HG03060 (cell line): ENCODE measurements at regions not wholly inside any gene's neighbourhood (a gene's known extent, or its start where the extent isn't known, plus 50 kb on each side); places are given as distances from the start of the nearest gene placed in this dataset.
"Not testable (repeated sequence)": the region's sequence is repeated elsewhere in the genome, so short reads cannot be mapped to it uniquely, and the experiment has no call there.

Source experiments
- ATAC-seq: cut with Tn5 transposase; IDR thresholded peaks from one replicate; pipeline ENCODE4 v1.9.1; 2021; ENCODE audit warnings: low read depth, moderate number of reproducible peaks; ENCODE audit not compliant: unreplicated experiment

DNA sequence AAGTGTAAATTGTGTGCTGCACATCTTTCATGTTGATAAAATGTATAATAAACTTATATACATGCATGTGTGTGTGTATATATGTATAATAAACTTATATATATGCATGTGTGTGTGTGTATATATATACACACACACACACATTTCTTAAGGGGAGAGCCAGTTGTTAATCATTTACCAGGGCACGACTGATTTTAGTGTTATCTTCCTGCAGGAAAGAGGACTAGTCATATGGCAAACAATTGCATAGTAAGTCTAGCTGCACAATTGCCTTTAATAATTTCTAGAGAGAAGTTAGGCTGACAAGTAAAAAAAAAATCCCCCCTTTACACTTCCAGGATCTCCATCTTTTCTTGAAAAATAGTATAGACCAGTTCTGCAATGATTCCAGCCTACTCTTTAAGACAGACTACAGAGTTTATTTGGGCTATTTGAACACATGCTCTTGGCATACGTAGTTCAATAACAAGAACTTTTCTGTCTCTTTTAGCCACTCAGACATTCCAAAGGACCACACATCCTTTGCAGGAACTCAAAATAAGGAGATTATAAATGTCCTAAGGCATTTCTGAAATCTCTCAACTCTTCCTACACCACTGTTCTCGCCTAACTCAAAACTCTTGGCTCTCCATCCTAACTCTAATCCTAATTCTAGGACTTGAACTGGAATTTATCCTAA is 163.6 kb upstream of the SETMAR start:
- no peak for ATAC-seq

DNA sequence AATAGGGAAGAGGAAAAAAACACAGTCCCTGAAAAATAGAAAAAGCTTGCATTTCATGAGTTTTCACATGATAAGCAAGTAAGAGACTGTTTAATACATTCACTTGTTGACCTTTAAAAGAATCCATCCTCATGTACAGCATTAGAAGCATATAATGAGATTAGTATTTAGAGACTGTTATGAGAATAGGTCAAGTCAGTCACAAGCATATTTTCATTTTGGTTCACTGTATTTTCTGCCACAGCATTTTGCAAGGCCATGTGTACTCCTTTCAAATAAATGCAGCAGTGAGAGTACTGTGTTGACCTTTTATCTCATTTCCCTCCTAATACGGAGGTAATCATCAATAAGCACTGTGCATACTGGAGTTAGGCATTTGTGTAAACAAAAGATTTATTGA is 162.2 kb upstream of the SETMAR start:
- no peak for ATAC-seq

GRCh38 chr3:4147556-4148118 is 155.5 kb upstream of the SETMAR start:
- no peak for ATAC-seq

DNA sequence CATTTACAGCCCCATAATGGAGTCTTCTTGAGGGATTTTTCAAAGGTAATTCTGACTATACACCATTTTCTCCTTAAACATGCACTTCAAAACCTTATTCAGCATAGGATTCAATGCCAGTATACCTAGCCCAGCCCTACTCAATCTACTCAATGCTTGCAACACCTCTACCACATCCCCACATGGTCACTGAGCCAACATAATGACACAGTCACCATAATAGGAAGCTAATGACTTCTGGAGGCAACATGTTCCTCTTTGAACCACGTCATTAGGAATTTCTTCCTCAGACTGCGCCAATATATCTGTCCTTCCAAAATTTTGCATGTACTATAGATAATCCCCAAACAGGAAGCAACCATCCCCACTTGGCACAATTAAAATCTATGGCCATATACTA is 153.9 kb upstream of the SETMAR start:
- no peak for ATAC-seq

GRCh38 chr3:4150816-4151215 is 152.4 kb upstream of the SETMAR start:
- no peak for ATAC-seq

GRCh38 chr3:4151859-4152258 is 151.3 kb upstream of the SETMAR start:
- no peak for ATAC-seq

DNA sequence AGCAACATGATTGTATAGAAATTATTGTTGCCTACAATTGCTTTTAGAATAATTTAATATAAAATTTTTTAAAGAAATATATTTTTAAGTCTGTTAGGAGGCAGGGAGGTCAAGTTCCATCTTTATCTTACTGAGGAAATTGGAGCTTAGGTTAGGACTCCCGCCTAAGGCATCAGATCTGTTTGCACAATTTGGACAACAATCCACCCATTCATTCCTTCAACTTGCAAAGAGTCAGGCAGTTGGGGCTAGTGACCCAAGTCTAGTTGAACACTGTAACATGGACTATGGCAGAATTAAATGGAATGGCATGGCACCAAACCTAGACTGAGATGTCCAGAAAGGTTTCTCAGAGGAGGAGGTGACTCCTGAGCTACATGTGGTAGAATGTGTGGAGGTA is 149.4 kb upstream of the SETMAR start:
- ATAC-seq: no peak

- no peak for ATAC-seq
These were observed 144.8 kb upstream of the SETMAR start for GRCh38 chr3:4158329-4158728.

- ATAC-seq: no peak
These were observed 141.1 kb upstream of the SETMAR start for GRCh38 chr3:4162096-4162495.

DNA sequence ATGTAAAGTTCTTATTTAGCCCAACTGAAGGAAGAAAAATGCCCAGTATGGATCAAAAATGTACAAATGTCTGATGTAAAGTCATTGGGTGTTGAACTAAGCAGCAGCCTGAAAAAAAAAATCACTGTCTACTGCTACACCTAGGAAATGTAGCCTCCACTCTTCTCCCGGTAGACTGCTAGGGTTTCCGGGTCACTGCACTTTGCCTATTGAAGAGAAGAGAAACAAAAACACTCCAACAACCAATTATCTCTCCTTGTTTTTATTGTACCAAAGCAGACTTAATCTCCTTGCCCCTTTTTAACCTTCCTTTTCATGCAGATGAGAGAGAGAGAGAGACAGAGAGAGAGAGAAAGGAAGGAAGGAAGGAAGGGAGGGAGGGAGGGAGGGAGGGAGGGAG is 140.2 kb upstream of the SETMAR start:
- ATAC-seq: no peak

DNA sequence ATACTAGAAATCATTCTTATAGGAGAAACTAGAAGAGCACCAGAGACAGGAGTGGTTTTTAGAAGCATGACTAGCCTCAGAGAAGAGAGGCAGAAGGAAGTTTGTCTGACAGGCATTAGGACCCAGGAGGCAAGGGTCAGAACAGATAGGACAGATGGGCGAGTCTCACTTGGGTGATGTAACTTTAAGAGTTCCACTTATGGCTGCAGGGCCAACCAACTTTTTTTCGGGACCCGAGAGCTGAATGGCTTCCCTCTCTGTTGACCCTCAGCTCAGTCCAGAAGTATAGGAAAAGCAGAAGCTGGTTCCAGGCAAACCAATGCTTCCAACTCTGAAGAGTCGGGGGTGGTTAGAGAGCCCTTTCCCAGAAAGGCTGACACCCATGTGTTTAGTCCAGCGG is 136.6 kb upstream of the SETMAR start:
- ATAC-seq: no peak

GRCh38 chr3:4167230-4167629 is 135.9 kb upstream of the SETMAR start:
- not testable (repeated sequence) for ATAC-seq

DNA sequence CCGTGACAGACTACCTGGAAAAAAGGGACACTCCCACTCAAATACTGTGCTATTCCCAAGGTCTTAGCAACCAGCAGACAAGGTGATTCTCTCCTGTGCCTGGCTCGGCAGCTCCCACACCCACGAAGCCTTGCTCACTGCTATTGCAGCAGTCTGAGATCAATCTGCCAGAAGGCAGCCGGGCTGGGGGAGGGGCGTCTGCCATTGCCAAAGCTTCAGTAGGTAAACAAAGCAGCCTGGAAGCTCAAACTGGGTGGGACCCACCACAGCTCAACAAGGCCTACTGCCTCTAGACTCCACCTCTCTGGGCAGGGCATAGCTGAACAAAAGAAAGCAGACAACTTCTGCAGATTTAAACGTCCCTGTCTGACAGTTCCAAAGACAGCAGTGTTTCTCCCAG is 128.4 kb upstream of the SETMAR start:
- no peak for ATAC-seq

GRCh38 chr3:4191971-4192370 is 111.2 kb upstream of the SETMAR start:
- ATAC-seq: no peak

DNA sequence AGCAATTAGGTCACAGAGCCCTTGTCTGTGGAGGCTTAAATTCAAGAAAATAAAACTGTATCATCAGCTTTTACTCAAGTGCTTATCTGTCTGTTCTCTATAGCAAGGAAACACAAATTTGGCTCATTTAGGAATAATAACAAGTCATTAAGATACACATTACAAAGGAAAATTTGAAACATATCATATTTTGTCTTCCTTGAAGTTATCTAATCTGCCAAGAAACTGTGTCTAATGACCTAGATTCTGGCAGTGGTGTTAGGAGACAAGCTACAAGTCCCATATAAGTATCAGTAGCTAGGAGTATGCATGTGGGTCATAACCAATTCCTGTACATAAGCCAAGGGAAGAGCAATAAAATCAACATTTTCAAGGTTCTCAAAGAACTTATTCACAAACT is 108.2 kb upstream of the SETMAR start:
- no peak for ATAC-seq

DNA sequence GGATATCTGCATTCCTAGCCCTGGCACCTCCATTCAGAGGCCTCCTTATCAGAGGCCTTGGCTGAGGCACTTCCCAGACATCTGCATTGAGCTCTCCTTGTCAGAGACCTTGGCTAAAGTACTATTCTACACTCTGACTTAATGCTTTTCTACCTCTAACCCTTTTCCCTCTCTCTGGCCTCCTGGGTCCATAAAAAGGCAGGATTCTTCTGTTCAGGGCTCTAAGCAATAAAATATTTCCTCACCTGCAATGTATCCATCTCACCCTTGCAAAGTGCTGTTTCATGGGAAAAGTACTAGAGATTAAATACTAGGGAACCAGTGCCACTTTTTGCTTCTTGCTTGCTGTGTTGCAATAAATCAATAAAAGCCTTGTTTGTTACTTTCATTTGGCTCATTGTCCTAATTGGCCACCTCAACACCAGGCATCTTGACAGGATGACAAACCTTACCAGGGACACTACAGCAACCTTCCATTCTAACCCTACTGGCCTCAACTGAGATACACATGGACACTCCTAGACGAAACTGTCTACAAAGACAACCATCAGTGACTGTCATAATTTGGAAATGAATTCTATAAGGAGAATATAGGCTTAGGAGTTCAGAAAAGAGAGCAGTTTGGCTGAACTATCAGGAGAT is 106.5 kb upstream of the SETMAR start:
- no peak for ATAC-seq

- no peak for ATAC-seq
These were observed 105.5 kb upstream of the SETMAR start for GRCh38 chr3:4197670-4198069.

- no peak for ATAC-seq
These were observed 104.7 kb upstream of the SETMAR start for GRCh38 chr3:4198491-4198890.

GRCh38 chr3:4204776-4205175 is 98.4 kb upstream of the SETMAR start:
- ATAC-seq: not testable (repeated sequence)

DNA sequence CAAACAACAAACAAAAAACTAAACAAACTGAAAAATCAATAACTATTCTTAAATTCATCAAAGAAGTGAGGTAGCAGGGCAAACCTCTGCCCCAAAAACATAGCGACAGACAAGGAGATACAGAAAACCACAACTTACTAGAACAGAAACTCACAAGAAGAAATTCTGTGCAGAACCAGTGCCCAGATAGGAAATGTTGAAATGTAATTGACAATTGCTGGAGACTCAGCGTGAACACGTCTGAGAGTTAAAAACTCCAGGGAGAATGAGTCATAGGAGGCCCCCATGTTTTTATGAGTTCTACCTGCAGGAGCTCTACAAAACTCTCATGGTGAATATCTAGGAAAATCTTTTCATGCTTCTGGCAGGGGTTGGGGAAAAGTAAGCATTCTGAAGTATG is 95.5 kb upstream of the SETMAR start:
- ATAC-seq: no peak

DNA sequence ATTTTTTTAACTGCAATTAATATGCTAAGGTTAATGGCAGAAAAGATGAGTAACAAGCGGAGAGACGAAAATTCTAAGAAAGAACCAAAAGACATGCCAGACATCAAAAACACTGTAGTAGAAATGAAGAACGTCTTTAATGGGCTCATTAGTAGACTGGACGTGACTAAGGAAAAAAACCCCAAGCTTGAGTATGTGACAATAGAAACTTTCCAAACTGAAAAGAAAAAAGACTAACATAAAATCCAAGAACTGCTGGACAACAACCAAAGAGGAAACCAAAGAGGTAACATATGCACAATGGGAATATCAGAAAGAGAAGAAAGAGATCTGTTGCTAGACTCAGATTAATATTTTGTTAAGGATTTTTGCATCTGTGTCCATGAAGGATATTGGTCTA is 94.6 kb upstream of the SETMAR start:
- no peak for ATAC-seq

- no peak for ATAC-seq
These were observed 91.6 kb upstream of the SETMAR start for GRCh38 chr3:4211610-4212009.
